Endometrium (tissue), 2 donors: ENCODE measurements at regions not wholly inside any gene's neighbourhood (a gene's known extent, or its start where the extent isn't known, plus 50 kb on each side); places are given as distances from the start of the nearest gene placed in this dataset.

Experiments
- FAIRE-seq: peaks from 2 replicates; lab custom pipeline; 2012; peaks lifted over from hg19 to GRCh38; lab: Jason Lieb, UNC
- donor health status: control.
- donor health status: control.

DNA sequence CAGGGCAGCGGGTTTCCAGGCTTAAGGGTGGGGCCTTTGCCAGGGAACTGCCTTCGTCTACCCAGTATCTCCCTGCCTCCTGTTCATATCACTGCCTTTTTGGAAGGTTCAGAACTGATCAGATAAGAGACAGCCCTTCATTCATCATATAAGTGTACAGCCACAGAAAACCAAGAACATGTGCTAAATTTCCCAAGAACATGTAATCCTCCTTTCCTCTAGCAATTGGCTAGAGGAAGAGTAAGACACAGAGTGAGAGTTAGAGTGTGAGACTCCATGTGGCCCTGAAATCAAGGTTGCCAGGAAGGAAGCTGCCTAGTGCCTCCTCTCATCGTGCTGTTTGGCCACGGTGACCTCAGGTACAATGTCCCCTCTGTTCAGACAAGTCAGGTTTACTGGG, 770.9 kb downstream of the TNS3 start:
- no peak for FAIRE-seq

DNA sequence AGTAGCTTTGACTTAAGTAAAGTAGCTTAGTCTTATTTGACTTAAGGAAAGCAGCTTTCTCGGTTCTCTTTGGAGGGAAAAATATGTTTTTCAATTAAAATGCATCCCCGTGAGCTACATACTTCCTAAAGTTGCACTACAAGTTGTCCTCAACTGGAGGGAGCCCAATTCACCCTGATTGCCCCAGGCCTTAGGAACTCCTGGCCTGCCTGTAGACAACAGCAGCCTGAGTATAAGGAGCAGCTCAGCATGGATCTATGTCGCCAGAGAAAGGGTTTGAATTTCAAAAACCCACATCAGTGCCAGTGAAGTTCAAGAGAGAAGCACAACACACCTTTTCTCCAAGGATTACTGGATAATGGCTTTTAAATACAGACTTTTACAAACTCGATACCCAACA, 772.0 kb downstream of the TNS3 start:
- no peak for FAIRE-seq

DNA sequence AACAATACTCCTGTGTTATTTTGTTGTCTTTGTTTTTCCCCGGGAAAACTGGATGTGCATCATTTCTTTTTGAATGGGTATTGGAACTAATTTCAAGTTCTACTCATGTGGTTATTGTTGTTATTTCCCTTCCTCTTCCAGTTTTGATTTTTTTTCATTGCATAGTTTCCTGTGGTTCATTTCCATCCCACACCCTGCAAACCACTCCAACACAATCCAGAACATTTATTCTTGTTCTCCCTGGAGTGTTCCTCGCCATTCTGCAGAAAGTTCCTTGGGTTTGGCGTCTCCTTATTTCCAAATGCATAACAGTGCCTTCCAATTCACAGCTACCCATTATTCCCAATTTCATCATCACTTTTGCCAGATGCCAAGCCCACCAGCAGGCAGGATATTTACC, 775.1 kb downstream of the TNS3 start:
- no peak for FAIRE-seq

DNA sequence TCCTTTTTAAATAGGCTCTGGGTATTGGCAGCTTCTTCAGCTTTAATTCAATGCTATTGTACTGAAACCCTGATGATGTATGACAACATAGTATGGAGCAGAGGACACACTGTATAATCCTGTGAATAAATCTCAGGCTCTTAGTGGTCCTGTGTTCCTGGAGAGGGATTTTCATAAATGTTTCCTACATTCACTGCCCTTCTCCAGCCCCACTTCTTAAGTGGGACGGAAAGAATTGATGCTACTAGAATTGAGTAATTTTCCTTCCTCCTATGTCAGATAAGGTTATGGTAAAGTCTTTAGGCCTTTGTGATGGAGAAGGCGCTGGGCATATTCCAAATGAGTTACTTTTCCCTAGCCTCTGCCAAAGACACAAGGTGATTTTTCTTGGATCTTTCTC, 779.4 kb downstream of the TNS3 start:
- no peak for FAIRE-seq

DNA sequence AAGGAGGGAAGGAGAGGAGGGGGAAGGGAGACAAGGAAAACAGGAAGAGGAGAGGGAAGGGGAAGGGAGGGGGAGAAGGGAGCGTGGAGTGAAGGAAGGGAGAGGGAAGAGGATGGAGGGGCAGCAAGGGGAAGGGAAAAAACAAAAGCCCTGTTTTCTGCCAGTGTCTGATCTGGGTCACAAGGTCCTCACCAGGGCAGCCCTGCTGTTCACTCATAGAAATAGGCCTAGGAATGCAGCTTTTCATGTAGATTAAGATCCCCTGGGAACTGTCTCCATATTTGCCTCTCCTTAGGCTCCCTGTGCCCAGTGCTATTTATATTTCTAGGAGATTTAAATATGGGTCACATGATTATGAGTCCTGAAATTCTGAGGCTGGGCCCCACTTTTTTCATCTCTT, 790.7 kb downstream of the TNS3 start:
- FAIRE-seq = no peak

DNA sequence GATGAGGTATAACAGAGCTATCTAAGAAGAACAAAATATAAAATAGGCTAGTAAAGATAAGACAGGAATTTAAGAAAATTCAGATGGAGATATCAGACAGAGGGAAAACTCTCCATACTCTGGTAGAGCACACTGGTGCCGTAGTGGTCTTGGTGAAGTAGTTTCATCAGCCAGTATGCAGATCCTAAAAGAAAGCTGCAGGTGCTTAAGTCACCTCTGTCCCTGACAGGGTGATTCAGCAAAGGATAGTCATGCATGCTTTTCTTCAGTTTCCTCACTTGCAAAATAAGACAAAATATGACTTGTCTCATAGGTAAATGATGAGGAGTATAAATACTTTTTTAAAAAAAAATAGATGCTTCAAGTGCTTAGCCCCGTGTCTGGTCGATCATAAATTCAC, 794.9 kb downstream of the TNS3 start:
- FAIRE-seq = no peak

DNA sequence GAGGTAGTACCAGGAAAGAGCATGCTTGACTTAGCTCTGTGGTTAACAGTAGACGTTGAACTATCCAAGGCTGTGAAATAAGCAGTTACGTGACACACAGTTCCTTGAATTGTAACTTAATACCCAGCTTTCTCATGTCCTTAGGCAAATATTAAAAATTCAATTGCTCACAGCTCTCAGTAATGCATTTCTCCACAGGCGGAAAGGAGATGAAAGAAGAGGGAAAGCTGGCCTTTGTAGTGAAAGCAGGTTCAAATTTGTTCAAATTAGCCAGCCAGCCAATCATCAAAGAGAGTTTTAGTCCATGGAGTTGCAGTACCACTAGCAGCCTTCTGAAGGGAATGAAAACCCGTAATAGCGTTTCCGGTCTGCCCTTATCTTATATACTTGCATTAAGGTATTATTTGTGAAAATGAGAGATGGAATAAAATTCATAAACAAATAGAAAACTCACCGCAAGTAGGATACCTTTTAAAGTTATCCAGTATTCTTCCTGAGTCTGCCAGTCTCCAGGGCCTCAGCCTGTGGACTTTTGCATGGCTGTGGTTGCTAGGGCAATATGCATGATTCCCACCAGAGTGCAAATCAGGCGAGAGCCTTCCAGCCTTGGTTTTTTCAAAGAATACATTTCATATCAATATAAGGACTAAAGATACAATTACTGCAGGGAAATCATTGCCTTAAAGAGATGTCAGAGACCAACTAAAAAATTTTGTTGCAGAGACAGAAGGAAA, 795.5 kb downstream of the TNS3 start:
- FAIRE-seq = no peak

DNA sequence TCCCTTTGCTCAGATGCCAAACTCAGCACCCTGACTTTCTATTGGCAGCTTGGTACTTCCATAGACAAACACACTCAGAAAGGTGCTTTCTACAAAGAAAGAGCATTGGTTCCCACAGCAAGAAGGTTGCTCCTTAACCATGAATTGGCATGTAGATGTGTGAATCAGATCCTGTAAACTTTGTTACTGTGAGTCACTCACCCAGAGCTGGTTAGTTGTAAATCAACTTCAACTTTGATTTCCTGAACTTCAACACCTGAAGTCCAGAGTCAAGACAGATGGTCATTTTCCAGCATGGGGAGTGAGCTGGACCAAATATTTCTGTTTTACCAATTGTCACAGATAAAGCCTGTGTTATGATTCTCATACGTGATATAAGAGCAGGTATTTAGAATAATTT, 797.2 kb downstream of the TNS3 start:
- FAIRE-seq = no peak

DNA sequence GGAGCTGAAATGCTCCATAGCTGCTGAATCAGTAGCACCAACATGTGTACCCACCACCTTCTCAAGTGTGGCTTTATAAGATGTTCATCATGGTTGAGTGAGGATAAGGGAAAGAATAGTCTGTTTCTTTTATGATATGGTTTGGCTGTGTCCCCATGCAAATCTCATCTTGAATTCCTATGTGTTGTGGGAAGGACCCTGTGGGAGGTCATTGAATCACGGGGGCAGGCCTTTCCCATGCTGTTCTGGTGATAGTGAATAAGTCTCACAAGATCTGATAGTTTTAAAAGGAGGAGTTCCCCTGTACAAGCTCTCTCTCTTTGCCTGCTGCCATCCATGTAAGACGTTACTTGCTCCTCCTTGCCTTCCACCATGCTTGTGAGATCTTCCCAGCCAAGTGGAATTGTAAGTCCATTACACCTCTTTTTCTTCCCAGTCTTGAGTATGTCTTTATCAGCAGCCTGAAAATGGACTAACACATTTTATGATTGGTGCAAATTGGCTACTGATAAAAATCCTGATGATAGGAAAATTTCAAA, 799.9 kb downstream of the TNS3 start:
- no peak for FAIRE-seq

DNA sequence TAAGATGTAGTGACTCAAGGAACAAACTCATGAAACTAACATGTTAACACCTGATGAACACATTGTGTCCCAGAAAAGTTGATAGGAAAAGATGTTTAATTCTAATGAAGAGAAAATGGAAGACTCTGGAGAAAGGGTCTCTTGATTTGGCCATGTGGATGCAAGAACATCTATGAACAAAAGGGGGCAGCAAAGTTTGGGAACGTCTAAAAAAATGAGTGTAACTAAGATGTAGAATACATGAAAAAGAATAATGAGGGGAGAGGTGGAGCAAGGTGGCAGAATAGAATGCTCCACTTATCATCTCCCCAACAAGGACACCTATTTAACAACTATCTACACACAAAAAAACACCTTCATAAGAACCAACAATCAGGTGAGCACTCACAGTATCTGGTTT, 805.1 kb downstream of the TNS3 start:
- FAIRE-seq = no peak

DNA sequence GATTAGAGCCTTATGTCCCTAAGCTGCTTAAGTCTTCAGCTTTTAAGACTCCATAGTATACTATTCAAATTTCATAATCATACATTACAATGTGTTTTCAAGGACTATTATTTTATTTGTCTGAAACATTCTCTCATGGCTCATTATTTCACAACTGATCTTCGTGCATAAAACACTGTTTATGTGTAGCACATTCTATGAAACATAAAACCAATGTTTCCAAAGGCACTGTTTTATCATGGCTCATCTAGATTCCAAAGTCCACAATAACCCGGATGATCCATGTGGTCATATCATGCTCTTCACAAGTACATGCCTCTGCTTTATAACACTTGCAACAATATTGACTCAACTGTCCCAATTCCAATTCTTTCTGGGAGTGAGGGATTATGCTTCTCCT, 806.1 kb downstream of the TNS3 start:
- no peak for FAIRE-seq

DNA sequence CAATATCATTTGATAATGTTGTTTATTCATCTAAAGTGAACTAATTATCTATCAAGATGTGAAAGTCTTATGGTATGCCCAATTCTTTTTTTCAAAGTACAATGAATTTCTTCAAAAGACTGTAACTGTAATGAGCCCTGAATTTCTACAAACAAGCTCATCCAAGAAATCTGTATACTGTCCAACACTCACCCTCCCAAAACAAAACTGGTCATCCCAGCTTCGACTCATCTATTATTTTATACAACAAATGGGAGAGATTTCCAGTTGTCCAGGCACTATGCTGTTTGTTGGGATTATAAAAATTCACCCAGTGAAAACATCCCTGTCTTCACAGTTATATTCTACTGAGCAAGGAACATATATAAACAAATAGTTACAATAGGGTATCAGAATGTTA, 806.9 kb downstream of the TNS3 start:
- no peak for FAIRE-seq

DNA sequence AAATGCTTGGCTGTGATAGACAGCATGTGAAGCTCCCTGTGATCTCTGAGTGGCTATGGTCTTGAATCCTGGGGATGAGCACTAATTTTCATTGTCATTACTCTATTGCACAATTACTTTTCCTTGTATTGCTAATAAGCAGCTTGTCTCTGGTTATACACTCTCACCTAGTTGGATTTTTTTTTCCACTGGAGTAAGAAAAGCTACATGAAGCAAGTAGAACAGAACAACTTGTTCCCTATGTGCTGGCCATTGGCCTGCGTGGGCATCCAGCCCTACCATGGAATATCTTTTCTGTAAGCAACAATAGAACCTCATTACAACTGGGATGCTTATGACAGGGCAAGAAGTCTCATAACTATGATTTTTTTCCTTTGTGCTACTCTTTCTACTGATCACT, 807.4 kb downstream of the TNS3 start:
- no peak for FAIRE-seq

DNA sequence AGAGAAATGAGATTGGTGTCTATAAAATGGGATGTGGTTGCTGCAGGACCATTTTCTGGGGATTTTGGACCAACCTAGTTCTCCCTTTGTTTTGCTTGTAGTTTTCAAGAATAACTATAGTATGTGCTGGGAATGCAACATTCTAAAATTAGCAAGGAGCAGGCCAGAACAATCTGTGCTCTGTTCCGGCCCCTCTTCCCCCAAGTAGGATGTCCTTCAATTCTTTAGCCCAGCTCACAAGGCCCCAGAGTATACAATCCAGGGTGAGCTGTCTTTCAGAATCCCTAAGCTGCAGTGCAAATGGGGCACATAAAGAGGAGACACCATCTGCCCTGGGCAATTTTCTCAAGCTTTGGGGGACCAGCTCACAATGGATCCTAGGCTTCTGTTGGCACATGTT, 809.1 kb downstream of the TNS3 start:
- FAIRE-seq = no peak

DNA sequence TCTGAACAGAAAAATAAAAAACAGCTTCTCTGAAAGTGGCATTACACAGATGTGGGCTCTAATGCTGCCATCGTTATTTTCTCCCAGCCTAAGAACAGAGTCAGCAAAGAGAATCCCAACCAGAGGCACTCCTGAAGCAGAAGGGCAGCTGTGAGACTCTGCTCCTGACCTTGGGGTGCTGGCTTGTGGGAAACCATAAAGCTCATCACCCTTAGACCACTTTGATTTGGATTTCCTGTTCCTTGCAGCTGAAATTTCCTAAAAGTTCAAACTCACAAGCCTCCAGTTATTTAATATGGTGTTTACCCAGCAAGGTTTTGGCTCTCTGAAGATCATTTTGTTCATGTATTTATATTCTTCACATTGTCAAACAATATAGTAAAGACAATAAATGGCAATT, 814.8 kb downstream of the TNS3 start:
- no peak for FAIRE-seq

DNA sequence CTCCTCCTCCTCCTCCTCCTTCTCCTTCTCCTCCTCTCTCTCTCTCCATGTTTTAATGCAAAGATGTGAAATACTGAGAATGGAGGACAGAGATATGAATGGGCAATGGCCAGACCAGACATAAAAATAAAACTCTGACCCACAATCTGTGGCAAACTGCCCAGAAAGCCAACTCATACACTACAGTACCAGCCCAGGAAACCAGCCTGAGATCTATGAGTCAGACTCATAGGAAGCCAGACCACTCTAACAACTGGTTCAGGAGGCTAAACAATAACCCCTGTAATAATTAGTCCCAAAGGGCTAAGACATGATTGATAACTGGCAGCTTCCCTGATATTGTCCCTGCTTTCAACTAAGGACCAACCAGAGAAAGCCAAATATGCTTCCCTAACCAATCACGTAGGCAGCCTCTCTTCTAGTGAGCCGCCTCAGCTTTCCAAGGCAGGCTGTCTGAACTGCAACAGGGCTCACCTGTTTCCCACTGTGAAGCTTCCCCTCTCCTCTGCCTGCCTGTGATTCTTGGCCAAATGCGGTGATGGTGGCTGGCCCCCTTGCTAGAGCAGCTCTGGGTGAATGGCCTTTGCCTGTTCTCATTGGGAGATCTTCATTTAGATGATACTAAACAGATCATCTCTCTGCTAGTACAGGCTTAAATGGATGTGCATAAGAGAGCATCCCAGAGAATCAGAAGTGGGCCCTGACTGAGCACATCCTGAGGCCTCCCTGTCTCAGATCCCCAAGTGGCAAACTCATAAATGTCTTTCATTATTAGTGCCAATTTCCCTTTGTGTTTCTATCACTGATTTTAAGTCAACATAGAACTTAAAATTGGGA, 817.6 kb downstream of the TNS3 start:
- no peak for FAIRE-seq

DNA sequence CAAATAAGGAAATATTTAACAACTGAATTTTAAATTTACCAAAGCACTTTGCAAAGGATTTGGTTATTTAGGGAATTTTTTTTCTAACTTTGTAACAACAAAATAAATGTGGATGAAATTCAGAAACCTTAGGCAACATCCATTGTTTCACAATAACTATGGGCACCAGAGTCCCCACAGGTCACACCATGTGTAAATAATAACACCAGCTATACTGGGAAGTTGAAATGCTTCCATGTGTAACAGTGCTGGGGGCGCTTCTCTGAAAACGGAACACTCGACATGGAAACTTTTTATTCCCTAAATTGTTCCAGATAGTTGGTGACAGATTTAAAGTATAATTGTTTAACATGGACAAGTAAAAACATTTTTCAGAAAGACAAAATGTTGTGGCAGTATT, 818.6 kb downstream of the TNS3 start:
- FAIRE-seq = no peak

DNA sequence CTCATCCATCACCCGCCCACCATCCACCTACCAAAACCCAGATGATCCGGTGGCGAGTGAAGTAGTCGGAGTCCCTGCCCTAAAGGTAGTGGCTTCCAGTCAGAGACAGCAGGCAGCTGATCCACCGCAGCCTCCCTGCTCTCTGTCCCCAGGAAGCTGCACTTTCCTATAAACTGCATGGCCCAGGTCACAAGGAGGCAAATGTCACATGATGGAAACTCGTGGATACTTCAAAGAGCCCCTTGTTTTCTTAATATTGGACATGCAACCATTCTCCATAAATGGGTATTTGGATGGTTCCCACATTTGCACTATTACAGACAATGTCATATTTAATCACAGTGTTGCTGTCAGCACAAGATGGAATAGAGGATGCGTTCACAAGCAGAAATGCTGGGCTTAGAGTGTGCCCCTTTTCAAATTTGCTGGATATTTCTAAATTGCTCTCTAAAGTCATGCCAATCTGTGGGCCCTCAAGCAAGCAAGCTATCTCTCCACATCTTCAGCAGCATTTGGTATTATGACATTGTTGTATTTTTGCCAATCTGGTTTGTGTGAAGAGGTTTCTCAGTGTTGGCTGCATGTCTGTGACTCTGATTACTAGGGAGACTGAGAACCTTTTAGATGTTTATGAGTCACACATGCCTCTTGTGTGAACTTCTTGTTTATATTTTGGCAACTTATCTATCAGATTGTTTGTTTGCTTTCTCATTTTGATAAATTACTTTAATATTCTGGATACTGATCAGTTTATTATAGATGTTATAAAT, 822.0 kb downstream of the TNS3 start:
- peak; percentile 26 for FAIRE-seq

DNA sequence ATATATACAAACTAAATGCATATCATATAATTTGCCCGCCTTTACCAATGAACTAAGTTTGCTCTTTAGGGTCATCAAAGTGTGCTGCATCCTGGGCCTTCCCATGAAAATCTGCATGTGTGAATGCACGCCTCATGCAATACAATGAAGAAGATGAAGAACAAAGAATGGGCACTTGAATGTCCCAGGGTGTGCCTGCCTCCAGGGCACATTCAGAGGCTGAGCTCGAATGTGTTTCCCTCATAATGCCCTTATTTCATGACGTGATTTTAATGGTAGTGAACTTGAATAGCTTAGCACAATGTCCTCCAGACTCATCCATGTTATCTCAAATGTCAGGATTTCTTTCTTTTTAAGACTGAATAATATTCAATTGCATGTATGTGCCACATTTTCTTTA, 824.9 kb downstream of the TNS3 start:
- FAIRE-seq = no peak

DNA sequence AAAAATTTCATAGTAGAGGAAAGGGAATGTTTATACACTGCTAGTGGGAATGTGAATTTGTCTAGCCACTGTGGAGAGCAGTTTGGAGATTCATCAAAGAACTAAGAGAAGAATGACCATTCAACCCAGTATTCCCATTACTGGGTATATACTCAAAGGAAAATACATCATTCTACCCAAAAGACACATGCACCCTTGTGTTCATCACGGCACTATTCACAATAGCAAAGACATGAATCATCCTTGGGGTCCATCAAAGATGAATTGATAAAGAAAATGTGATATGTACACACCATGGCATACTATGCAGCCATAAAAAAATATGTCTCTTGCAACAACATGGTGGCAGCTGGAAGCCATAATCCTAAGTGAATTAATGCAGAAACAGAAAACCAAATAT, 825.7 kb downstream of the TNS3 start:
- FAIRE-seq = no peak

DNA sequence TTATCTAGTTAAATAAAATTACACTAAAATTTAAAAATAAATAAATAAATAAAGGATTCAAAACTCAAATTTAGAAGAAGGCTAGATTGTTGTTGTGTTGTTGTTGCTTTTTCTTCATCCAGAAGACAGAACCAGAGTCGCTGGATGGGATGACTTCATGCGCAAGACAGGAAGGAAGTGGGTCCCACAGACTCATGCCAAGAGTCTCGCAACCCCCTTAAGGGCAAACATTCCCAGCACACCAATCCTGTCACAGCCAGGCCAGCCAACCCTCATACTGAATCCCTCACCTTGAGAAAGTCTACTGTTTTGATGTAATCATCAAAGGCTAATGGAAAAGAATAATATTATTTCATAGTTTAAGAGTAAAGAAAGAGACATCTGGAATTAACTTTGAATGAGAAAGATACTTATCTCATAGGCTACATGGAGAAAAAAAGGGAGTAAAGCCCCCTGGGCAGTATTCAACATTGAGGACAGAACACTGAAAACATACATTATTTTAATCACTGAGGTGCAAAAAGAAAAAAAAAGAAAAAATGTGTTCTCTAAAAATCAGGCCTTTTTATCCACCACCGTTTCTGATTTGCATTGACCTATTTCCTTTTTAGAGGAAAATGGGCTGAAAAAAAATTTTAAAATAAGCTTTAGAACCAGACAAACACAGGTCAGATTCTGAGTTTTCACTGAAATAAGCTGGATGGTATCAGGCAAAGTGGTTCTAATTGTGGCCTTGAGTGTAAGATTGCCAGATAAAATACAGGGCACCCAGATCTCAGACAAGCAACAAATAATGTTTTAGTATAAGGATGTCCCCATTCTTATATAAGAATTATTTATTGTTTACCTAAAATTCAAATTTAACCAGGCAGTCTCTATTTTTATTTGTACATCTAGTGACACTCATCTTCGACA, 826.5 kb downstream of the TNS3 start:
- peak; percentile 8 for FAIRE-seq
